Stimulated activated CD4-positive, alpha-beta T cell treated with anti-CD3 and anti-CD28 coated beads, Interleukin-1b, Interleukin-23, amount 100 ng/mL, for 24 hours (primary cell): ENCODE measurements at regions not wholly inside any gene's neighbourhood (a gene's known extent, or its start where the extent isn't known, plus 50 kb on each side); places are given as distances from the start of the nearest gene placed in this dataset.

ENCODE experiments used
- DNase-seq, 4 experiments: peaks; one replicate each; pipeline ENCODE4 v3.0.0-alpha.2; 2020; ENCODE audit warnings: low read depth in 4 of 4, low spot score in 1 of 4

GRCh38 chr2:126825316-126825715 lies 73.4 kb upstream of the TEX51 start:
- DNase-seq: no peak

DNA sequence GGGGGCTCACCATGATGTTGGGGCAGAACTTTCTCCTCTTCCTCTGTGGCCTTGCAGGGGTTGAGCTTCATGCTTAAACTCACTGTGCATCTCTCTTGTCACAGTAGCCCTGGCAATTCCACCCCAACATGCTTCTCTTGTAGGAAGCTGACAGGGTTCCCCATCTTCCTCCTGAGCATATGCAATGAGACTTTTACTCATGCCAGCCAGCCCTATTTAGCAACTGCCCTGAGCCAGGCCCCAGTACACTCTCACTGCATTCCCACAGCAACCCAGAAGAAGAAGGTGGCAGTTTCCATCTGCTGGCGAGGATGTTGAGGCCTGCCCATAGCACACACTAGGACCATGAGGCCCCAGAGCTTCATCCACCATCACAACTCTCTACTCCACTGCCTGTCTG lies 72.2 kb upstream of the TEX51 start:
- no peak for DNase-seq

- DNase-seq: no peak
Observed at GRCh38 chr2:126827371-126827770, 71.3 kb upstream of the TEX51 start.

DNA sequence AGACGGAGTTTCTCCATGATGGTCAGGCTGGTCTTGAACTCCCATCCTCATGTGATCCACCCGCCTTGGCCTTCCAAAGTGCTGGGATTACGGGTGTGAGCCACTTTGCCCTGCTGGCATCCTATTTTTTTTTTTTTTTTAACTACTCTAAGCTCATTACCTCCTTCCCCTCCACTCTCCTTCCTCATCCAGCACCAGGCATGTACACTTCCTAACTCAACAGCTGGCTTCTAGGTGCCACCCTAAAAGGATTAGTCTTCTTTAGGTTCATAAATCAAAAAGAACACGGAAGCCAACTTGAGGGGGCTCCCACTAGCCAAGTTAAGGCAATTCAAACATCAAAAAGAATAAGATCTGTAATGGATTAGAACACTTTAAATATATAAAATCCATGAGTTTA lies 70.6 kb upstream of the TEX51 start:
- DNase-seq: no peak

DNA sequence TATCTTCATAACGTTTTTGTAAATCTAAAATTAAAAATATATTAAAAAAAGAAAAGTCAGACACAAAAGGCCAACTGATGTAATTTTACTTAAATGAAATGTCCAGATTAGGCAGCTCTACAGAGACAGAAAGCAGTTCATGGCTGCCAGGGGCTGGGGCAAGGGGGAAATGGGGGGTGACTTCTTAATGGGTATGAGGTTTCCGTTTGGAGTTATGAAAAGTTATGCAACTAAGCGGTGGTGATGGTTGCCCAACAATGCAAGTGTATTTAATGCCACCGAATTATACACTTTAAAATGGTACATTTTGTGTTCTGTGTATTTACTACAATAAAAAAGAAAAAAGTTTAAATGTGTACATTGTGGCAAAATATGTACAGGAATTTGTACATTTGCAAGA lies 70.2 kb upstream of the TEX51 start:
- no peak for DNase-seq

GRCh38 chr2:126831234-126832005 lies 67.3 kb upstream of the TEX51 start:
- no peak for DNase-seq

DNA sequence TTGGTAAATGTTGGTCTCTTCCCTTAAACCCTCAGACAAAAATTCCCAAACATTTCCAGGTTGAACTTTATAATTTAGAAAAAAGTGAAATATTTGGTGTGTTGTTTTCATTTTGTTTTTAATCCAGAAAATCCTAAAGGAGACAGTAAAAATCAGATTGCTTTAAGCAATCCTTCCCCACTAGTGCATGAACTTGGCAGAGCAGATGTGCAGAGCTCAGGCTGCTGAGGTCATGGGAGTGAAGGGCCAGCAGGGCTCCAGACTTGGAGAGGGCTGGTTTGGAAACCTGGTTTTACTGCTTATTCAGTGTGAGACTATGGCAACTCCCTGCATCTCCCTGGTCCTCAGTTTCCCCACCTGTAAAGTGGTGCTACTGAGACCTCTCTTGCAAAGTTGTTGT lies 66.7 kb upstream of the TEX51 start:
- DNase-seq: no peak

DNA sequence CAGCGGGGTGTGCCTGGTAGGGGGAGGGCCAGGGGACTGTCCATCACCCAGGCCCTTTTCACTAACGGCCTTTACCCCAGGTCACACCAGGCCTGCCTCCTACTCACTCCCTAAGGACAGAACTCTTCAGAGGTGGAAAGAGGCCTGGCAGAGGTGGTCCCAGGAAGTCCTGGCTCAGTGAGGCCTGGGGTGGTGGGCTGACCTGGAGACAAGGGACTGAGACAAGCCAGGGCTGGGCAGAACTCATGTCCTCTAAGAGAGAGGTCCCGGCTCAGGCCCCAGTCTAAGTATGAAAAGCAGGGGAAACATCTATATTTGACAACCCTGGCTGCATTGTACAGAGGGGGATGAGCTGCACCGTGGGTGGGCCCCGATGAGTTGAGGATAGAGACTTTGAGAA lies 65.9 kb upstream of the TEX51 start:
- no peak for DNase-seq

DNA sequence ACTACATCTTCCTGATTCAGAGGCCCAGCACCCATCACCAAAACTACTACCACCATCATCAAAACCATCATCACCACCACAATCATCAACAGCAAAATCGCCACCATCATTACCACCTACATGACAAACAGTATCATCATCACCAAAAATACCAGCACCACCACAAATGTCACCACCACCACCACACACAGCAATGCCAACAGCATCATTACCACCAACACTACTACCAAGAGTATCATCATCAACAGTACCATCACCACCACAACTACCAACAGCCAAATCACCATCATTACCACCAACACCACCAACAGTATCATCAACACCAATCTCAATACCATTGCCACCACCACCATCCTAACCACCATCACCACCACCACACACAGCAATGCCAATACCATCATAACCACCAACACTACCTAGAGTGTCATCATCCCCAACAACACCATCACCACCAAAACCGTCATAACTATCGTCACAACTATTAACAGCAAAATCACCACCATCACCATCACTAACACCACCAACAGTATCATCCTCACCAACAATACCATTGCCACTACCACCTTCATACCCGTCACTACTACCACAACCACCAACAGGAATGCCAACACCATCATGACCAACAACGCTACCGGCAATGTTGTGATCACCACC lies 64.6 kb upstream of the TEX51 start:
- no peak for DNase-seq

DNA sequence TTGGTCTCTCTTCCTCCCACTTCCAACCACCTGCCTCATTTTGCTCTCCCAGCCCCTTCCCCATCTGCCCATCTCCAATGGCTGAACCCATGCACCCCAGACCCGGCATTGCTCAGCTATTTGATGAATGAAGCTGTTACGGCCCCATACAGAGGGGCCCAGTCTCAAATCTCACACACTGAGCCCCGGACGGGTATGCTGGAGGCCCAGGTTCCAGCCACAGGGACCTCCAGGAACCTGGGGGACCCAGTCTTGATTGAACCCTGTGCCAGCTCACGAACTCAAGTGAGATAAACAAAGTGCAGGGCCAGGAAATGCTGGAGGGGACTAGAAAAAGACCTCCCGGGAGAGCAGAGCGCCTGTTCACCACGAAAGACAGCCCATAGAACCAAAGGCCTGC lies 63.4 kb upstream of the TEX51 start:
- DNase-seq: no peak

DNA sequence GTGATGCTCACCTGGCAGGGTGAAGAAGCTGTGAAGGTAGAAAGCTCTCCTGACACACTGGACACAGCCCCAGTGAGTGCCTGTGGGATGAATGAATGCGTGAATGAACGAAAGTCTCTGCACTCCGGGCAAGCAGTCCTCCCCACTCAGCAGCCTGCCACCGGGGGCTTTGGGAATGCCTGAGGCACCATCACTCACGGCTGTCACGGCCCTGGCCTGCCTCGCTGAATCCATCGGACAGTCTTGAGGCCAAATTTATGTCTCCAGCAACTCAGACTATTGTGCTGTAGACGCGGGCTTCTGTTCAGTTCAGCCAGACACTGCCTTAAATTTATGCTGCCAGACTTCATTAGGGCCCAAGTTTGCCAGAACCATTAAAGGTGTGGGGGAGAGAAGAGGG lies 62.9 kb upstream of the TEX51 start:
- no peak for DNase-seq

GRCh38 chr2:126836761-126837679 lies 61.7 kb upstream of the TEX51 start:
- no peak for DNase-seq

DNA sequence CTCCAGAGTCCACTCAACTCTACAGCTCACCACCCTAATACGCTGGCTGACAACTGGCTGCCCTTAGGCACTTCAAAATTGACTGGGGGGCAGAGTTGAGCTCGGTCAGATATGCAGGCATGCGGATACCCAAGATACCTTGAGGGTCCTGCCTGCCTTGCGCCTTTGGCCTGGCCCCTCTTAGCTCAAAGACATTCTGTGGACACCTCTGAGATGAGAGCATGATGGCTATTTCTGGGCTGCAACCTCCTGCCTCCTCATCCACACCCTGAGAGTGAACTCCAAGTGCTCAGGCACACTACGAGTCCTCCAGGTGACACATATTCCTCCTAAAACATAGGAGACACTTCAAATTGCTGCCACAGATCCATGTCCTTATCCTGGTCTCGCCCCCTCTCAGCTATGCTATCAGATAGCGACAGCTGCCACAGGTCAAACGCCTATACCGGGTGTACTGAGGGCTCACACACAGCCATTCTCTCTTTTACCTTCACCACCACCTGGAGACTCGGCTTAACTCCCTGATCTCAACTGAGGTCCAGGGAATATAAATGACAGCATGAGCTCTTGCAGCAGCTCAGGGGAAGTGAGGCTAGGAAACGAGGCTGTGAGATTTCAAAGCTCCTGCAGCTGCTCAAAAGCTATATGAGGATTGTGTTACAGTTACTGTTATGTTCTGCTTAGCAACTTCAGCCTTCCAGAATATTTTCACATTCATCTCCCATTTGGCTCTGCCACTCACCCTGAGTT lies 60.5 kb upstream of the TEX51 start:
- DNase-seq: no peak

GRCh38 chr2:126838716-126838985 lies 60.0 kb upstream of the TEX51 start:
- no peak for DNase-seq

- DNase-seq: no peak
Observed at GRCh38 chr2:126839796-126840195, 58.9 kb upstream of the TEX51 start.

DNA sequence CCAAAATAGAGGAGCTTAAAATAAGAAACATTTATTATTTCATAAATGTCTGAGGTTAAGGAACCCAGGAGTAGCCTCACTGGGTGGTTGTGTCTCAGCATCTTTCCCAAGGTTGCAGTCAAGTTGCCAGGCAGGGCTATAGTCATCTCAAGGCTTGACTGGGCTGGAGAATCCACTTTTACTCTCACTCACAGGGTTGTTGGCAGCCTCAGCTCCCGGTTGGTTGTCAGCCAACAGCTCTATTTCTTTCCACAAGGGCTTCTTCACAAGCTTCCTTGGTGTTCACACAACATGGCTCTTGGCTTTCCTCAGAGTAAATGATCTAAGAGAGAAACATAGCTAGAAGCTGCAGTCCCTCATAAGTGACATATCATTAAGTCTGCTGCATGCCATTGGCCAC lies 55.6 kb upstream of the TEX51 start:
- DNase-seq: no peak

- DNase-seq: no peak
Observed at GRCh38 chr2:126846241-126846640, 52.4 kb upstream of the TEX51 start.
